NCI-H1694 treated with DMSO at 0.1 percent for 48 hours (cell line): ENCODE measurements at regions not wholly inside any gene's neighbourhood (a gene's known extent, or its start where the extent isn't known, plus 50 kb on each side); places are given as distances from the start of the nearest gene placed in this dataset.
"Not testable (repeated sequence)": the region's sequence is repeated elsewhere in the genome, so short reads cannot be mapped to it uniquely, and the experiment has no call there.

ENCODE experiments used
- DNase-seq: peaks from one replicate; lab custom pipeline; 2025; lab: John Stamatoyannopoulos, UW

DNA sequence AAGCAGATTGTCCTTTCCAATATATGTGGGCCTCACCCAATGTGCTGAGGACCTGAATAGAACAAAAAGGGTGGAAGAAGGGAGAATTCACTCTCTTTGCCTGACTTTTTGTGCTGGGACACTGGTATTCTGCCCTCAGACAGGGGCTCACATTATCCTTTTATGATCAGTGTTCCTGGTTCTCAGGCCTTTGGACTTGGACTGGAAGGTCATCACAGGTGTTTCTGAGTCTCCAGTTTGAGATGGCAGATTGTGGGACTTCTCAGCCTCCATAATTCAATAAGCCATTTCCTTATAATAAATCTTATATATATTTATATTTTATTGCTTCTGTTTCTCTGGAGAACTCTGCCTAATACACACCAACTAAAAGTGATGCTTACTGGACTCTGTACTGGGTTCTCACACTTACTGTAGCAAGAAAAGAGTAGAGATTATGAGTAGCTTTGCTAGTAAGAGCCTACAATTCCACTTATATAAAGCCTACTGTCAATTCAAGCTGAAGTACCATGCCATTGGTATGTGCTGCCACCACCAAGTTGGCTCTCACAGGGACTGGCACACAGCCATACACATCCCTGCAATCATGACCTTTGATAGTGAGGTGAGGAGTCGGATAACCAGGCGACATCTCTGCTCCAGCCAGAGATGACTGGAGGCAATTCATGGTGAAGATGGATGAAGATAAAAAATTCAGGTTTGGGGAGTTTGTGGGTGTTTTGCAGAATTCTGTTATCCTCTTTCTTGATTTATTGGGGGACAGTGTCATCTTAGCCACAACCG is 130.7 kb upstream of the NR3C1 start:
- no peak for DNase-seq

DNA sequence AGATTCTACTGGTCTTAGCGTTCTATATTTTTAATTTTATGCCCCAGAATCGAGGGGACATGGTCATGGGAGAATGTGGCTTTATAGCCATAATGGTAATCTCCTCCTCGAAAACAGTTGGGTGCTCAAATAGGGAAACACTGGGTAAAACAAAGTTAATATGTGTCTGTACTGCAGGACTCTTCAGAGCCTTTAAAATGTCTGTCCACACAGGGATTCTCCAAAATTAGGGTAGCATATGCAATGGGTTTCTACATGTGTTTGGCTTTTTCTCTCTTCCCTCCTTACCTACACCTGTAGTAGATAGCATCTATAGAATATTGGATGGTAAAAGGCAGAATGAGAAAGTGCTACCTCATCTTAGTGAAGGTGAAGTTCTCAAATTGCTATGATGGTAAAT is 130.0 kb upstream of the NR3C1 start:
- no peak for DNase-seq

DNA sequence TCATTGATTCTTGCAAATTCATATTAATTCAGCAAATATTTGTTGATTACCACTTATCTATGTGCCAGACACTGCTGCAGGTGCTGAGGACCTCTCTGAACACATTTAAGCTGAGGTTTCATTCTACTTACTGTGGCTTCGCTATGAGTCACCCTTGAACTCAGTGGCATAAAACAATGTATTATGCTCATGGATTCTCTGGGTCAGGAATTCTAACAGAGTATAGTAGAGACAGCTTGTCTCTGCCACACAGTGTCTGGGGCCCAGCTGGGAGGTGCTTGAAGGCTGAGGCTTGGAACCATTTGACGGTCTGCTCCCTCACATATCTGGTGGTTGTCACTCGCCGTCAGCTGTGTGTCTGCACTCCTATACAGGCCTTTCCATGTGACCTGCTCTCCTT is 124.3 kb upstream of the NR3C1 start:
- DNase-seq = no peak

DNA sequence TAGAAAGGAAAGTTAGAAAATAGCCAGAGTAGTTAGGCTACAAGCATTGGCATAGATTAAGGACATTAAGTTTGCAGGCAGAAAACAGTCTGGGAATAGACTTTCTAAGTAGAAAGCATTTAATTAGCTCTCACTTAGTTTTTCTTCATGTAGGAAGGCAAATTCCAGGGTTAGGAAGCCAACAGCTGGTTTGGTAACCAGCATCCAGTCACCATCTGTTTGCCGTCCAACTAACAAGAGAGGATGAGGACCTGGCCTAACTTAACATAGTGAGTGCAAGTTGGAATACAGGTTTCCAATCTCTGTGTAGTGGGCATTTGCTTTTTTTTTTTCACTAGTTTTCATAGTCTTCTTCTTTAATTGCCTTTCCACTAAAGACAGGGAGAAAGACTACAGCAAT is 121.7 kb upstream of the NR3C1 start:
- DNase-seq = no peak

DNA sequence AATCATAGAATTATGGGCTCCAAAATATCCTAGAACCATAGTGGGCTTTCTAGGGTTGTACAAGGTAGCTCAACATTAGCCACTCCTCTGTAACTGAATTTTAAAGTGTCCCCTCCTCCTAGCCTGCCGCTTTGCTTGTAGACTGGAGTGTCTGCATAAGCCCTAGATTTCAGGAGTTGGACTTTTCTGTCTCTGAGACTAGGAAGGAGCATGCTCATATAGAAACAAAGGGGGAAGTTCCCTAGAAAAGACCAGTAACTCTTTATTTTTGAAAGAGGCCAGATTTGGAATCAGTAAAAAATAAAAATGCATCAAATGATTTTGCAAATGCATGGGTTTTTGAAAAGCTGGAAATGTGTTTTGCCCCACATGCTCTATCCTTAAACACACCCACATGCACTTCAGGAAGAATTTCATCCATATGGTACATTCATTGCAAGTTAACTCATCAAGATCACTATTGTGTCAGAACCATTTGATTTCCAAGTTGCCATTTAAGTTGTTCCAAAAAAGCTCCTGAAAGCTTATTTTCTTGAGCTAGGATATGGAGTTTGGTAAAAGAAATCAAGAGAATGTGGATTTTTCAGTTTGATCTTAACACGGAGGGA is 121.0 kb upstream of the NR3C1 start:
- no peak for DNase-seq

DNA sequence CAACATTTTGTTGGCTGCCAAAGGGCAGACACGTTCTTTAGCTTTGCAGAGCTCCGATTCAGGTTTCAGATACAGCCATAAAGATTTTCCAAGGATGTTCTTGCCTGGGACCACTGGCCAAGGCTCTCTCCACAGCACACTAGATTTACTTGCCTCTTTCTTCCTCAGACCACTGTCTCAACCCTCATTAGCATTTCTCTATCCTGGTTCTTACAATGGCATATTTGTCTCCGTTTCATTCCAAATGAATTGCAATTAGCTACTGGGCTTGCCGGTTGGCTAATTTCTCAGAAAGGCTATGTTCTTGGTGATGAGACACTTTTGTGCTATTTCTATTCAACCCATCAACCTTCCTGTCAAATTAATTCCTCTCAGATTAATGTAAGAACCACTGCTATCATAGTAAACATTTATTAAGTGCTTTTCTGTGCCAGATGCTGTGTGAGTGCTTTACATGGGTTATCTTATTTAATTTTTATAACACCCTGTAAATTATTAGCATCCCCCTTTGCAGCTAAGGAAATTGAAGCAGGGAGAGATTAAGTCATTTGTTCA is 118.4 kb upstream of the NR3C1 start:
- no peak for DNase-seq

DNA sequence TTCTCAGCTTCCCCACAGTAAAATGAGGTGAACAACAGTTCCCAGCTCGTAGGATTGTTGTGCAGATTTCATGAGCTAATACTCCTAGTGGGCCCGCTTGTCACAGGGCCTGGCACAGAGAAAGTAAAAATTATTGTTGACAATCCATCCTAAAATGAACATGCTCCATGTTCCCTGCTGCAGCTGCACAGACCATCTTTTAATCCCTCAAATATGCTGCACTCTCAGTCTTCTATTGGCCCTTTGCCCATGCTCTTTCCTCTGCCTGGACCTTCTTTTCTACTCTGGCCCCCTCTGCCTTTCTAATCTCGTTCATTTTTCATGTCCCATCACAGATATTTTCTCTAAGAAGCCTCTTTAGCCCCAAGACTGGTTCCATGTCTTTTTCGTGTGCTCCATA is 117.7 kb upstream of the NR3C1 start:
- no peak for DNase-seq

DNA sequence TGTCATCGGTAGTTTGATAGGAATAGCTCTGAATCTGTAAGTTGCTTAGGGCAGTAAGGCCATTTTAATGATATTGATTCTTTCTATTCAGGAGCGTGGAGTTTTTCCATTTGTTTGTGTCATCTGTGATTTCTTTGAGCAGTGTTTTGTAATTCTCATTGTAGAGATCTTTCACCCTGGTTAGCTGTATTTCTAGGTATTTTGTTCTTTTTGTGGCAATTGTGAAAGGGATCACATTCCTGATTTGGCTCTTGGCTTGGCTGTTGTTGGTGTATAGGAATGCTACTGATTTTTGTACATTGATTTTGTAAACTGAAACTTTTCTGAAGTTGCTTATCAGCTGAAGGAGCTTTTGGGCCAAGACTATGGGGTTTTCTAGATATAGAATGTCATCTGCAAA is 115.7 kb upstream of the NR3C1 start:
- not testable (repeated sequence) for DNase-seq

DNA sequence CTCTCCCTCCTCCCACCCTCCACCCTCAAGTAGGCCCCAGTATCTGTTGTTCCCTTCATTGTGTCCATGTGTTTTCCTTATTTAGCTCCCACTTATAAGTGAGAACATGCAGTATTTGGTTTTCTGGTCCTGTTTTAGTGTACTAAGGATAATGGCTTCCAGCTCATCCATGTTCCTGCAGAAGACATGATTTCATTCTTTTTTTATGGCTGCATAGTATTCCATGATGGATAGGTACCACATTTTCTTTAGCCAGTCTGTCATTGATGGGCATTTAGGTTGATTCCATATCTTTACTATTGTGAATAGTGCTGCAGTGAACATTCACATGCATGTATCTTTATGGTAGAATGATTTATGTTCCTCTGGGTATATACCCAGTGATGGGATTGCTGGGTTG is 114.3 kb upstream of the NR3C1 start:
- not testable (repeated sequence) for DNase-seq

DNA sequence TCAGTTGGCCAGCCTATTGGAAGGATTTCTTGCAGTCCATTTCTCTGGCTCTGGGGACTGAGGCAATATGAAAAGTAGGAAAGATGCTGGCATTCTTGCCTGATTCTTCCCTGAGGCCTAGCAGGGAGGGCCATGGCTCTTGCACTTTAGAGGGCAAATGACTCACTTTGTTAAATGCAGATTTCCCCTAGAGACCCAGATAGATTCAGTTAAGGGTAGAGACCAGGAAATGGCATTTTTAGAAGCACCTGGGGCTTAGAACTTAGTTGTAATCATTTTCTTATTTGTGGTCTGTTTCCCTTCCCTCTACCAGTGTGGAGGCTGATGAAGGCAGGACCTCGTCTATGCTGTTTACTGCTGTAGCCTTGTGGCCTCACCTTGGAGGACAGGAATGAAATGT is 112.8 kb upstream of the NR3C1 start:
- DNase-seq = no peak

DNA sequence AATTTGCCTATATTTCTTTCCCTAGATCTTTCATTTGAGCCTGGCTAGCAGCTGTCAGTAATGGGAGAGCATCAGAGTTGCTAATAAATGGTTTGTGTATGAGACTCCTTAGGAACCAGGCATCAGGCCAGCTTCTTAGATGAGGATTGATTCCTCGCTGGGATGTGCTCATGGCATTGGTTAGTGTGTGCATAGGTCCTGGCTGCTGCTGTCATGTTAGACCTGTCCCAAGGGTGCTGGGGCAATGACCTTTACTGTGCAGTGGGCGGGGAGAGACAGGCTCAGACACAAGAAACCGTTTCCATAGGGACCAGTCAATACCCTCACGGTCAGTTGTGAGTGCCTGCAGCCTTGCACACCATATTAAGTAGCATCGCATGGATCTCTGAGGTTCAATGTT is 112.3 kb upstream of the NR3C1 start:
- DNase-seq = no peak

DNA sequence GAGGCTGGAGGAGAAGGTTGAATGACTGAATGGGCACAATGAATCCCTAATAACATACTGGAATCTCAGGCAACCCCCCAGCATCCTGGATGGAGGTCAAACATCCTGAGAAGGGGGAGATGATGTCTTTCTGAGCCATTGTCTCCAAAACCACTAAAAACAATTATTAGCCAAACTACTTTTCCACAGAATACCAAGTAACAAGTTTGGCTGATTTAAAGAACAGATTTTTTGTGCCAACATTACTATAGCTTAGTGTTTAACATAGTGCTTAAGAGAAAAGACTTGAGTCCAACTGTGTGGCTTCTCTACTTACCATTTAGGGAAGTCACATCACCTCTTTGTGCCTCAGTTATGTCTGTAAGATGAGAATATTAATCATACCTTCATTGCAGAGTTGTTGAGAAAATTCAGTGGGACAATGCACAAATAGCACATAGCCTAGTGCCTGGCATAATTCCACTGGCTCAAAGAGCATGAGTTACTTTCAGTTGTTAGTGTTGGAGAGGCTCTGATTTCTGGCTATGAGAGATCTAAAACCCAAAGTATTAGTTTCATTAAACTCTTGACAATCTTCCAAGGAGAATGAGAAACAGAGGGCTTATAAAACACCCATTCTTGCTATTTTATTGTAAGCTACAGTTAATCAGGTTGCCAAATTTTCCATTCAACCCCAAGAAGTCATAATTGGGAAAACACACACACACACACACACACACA is 111.3 kb upstream of the NR3C1 start:
- no peak for DNase-seq

DNA sequence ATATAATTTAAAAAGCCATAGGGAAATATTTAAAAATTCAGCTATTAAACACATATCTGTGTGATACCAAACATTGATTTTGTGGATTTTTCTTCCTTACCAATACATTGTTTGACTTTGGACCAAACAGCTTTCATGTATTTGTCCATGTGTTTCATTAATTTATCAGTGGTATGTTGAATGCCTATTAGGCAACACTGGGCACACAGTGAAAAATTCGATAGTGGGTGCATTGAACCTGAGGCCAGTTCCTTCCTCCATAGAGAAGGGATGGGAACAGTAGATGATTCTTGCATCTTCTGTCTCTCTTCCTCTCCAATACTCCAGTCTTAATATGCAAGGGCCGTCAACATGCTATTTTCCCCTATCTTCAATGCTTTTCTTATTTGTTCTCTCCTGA is 110.2 kb upstream of the NR3C1 start:
- DNase-seq = no peak

DNA sequence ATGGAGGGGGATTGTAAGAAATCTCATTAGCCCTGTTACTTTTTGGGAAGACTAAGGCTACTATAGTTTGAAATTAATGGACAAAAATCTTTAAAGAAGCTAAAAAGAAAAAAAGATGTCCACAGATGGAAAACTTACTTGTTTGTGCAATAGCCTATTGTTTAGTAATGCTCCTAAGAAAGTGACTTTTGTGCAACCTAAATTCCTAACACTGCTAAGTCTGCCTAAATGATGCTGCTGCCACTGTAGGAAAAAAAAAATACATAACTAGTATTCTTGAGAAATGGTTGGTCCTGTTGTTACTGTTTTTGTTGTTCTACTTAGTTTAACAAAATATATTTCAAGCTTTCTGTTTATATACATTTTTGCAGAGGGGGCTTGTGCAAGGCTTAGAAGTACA is 108.2 kb upstream of the NR3C1 start:
- no peak for DNase-seq

DNA sequence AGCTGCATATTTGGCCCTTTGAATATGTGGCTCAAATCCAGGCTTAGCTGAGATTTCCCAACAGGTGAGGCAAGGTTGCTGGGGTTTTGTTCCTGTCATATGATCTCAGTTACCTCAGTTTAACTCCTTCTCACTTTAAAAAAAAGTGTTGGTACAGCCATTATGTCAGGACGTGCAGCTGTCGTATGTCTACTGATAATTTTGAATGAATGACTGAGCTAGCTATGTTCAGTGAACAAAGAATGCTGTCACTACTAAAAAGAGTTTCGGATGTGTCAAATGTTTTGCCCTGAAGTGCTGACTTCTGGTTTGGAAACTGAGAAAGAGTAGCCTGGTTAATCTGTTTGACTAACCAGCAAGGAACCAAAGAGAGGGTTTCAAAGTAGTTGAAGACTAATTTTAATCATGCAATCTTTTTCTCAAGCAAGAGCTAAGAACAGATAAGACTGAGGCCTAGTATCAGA is 106.3 kb upstream of the NR3C1 start:
- no peak for DNase-seq

DNA sequence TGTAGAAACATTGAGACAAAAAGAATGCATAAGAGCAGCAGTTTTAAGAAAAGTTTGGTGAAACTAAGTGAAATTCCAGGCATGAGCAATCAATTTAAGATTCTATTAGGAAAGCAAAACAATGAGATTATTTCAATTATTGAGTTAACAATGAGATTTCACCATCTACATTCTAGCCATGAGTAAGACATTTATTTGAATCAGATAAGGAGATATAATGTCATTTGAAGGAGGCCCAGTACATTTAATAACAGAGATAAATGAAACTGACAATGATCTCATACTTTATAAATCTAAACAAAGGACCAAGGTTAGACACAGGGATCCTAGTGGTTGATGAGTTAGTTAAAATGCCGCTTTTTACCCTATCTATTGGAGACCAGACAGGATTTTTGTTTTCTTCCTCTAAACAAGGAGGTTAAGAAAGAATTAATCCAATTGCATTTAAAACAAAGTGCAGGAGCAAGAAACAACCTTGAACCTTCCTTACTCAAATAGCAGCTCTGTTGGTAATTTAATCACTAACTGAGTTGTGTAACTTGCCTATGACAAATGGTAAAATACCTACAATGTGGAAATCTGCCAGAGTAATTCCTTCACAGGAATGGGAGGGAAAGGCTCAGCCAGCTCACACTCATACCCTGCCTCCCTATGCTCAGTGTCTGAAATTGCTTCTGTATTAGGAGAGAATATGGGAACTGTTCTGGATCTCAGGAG is 103.5 kb upstream of the NR3C1 start:
- no peak for DNase-seq

DNA sequence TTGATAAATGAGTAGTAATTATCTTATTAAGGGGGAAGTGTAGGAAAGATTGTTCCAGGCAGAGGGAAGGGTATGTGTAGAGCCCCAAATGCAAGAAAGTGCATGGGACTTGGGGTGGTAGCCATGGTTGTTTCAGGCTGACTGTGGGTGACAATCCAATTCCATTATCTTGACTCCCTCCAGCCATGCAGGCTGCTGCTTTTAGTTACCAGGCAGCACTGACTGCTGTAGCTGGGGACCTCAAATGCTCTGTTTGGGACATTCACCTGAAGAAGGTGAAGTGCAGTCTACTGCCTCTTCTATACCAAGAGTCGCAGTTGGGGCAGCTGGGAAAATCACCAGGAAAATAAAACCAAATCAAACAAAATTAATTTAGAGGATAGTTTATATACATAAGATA is 102.4 kb upstream of the NR3C1 start:
- no peak for DNase-seq

DNA sequence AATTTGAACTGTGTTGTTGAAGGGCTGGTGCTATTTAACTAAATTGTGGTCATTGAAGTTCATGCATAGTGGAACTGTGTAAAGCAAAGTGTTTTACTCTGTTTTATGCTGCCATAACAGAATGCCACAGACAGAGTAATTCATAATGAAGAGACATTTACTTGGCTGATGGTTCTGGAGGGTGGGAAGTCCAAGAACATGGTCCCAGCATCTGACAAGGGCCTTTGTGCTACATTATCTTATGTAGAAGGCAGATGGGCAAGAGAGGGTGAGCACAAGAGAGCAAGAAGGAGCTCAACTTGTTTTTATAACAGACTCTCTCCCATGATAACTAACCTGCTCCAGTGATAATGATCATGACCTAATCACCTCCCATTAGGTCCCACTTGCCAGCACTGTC is 101.9 kb upstream of the NR3C1 start:
- no peak for DNase-seq

DNA sequence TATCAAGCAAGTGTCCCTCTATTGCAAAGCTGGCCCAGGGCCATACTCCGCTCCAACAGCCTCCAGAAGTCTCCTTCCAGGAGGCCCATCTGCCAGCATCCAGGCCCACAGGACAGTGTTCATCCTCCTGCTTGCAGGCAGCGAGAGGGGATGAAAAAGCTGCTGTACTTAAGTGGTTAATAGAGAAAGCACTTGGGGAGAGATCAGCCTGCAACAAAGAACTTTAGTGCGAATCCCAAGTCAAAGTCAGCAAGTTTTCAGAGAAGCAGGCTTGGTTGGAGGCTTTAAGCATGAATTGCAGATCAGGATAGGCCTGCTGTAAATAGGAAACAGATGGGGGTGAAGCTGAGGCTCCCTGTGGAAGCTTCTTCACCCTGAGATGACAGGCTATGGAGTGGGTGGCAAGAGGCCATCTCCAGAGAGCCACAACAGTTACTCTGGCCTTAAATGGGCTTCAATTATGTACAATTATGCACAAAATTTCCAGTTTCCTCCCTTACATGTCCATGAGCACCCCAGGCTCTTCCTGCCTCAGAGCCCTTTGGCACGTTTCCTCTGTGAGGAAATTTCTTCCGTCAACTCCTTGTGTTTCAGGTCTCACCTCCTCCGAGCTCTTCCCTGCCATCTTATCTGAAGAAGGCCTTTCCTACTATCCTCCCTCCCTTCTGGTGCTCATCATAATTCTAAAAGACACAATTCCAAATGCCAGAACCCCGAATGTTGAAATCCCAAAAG is 98.0 kb upstream of the NR3C1 start:
- peak; percentile 25 for DNase-seq

DNA sequence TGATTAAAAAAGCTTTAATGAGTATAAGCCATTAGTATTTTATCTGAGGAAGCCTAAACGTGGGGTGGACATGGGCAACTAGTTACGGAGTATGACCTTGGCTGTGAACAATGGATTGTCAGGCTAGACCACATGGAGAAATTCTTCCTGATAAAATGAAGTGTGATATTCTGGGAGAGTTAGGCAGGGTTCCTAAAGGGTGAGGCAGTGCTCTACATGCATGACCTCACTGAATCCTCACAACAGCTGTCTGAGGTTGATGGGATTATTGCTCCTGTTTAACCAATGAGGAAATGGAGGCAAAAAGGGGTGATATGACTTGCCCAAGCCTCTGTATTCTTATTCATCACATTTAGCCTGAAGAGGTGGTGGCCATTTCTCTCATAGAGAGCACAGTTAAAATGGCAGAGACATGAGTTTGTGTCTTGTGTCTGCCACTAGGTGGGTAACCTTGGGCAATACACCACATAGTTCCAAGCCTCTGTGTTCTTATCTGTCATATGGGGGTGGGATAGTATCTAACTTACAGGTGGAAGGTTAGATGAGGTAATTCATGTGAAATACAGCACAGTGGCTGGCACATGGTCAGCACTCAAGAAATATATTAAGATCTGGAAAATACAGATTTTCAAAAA is 96.1 kb upstream of the NR3C1 start:
- DNase-seq = no peak

DNA sequence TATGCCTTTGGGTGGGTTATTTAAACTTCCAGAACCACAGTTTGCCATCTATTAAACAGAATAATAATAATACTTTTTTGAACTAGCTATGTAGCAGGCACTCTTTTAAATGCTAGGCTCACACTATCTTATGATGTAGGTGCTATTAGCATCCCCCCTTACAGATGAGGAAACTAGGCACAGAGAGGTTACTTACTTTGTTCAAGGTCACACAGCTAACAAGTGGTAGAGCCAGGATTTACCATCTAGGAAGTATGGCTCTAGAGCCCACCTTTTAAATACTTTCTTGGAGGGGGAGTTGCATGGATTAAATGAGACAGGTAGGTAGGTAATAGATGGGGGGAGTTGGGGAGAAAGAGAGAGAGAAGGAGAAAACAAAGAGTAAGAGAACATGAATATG is 95.3 kb upstream of the NR3C1 start:
- no peak for DNase-seq
